ENCODE measurements at regions not wholly inside any gene's neighbourhood (a gene's known extent, or its start where the extent isn't known, plus 50 kb on each side); places are given as distances from the start of the nearest gene placed in this dataset.

DNA sequence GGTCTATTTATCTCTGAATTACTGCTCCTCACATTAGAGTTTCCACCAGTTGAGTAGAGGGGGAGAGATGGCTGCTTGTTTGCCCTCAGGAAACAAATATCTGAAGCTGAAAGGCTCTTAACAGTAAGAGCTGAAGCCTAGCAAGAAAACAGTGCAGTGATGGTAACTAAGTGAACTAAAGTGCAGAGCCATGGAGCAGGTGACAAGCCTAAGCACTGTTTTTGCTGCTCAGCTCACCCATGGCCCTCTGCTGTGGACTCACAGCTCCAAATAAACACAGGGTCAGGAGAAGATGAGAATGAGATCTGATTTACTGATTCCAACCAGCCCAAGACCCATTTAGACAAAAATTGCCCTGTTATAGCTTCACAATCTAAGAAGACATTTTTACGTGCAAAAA is 118.4 kb downstream of the ETAA1 start:
- ChIA-PET RAD21 (ENCODE audit: unreplicated experiment) (no interaction called here), CTCF (no interaction called here), SMC1A (ENCODE audit: uncharacterized antibody, unreplicated experiment) (no interaction called here), POLR2A (no interaction called here)
- no peaks in the 10 kb centered on the region for H3K79me2 ChIP-seq (ENCODE audit: control insufficient read depth, insufficient read depth, low read length)
- BruUV-seq (replicated peaks) = no TSS peak
- H3K27me3 ChIP-seq (replicated peaks in 1 of 2; ENCODE audit: control insufficient read depth in 2 of 2, insufficient read depth in 2 of 2, low read length in 1 of 2) = no peaks in the 10 kb centered on the region
- no peak for DNase-seq (ENCODE audit: low read depth, low spot score)
- no peak overlapping the region for H3K4me3 ChIP-seq
- intact Hi-C loops (cut with micrococcal nuclease; ENCODE audit: unreplicated experiment) (no loop called here), in situ Hi-C loops (cut with MboI) (no loop called here)
- H3K36me3 ChIP-seq (ENCODE audit: control insufficient read depth in 2 of 2, insufficient read depth in 2 of 2, low read length in 1 of 2) = no peaks in the 10 kb centered on the region
- no peak overlapping the region for H3K27ac ChIP-seq (ENCODE audit: control insufficient read depth, insufficient read depth)
- H3K4me1 ChIP-seq (ENCODE audit: control insufficient read depth, insufficient read depth, low read length) = no peaks in the 10 kb centered on the region
- no peak overlapping the region for H2AFZ ChIP-seq (ENCODE audit: control insufficient read depth, low read depth, low read length)
- ATAC-seq = no peak
- no peak for FAIRE-seq
- H3K9ac ChIP-seq (ENCODE audit: control insufficient read depth, insufficient read depth, low read length) = no peak overlapping the region
- H3K9me3 ChIP-seq (replicated peaks; ENCODE audit: control insufficient read depth, insufficient read depth, low read length) = no peaks in the 10 kb centered on the region
- WGBS (ENCODE audit: insufficient coverage, insufficient replicate concordance, low lambda C conversion rate, missing lambda C conversion rate) = 62% methylated on average over 1 of the region's 1 CpG
- H3K4me2 ChIP-seq (ENCODE audit: control insufficient read depth, insufficient read depth) = no peak overlapping the region
- H4K20me1 ChIP-seq (ENCODE audit: control insufficient read depth, insufficient read depth) = no peaks in the 10 kb centered on the region
- TF ChIP-seq NRF1 (conservative IDR thresholded peaks at IDR 0.05; ENCODE audit: low read depth, low read length) = no peak
- TF ChIP-seq, protein P1, sequence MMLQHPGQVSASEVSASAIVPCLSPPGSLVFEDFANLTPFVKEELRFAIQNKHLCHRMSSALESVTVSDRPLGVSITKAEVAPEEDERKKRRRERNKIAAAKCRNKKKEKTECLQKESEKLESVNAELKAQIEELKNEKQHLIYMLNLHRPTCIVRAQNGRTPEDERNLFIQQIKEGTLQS (IDR thresholded peaks at IDR 0.05; ENCODE audit: borderline replicate concordance, extremely low read depth, low read depth, low read length) = no peak
- TF ChIP-seq EZH2 (IDR thresholded peaks at IDR 0.05; ENCODE audit: borderline replicate concordance, control insufficient read depth, low read depth, low read length) = no peak
- no peak for TF ChIP-seq CHD1 (IDR thresholded peaks at IDR 0.05; ENCODE audit: low read depth, low read length)
- TF ChIP-seq CBX5 (IDR thresholded peaks at IDR 0.05; ENCODE audit: low read depth) = no peak
- no peak for TF ChIP-seq SUPT20H (IDR thresholded peaks at IDR 0.05; ENCODE audit: borderline replicate concordance, control insufficient read depth, low read depth, low read length)
- no peak for TF ChIP-seq CBFB (IDR thresholded peaks at IDR 0.05; ENCODE audit: low read depth)
- TF ChIP-seq KAT2A (conservative IDR thresholded peaks at IDR 0.05; ENCODE audit: control insufficient read depth, low read depth, low read length) = no peak
- no peak for TF ChIP-seq IRF4 (IDR thresholded peaks at IDR 0.05; ENCODE audit: low read depth, low read length)
- TF ChIP-seq, protein P2, sequence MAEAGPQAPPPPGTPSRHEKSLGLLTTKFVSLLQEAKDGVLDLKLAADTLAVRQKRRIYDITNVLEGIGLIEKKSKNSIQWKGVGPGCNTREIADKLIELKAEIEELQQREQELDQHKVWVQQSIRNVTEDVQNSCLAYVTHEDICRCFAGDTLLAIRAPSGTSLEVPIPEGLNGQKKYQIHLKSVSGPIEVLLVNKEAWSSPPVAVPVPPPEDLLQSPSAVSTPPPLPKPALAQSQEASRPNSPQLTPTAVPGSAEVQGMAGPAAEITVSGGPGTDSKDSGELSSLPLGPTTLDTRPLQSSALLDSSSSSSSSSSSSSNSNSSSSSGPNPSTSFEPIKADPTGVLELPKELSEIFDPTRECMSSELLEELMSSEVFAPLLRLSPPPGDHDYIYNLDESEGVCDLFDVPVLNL (IDR thresholded peaks at IDR 0.05; ENCODE audit: low read depth, low read length) = no peak
- no peak for TF ChIP-seq RFX5 (IDR thresholded peaks at IDR 0.05; ENCODE audit: low read depth, low read length)
- no peak for TF ChIP-seq TCF3 (IDR thresholded peaks at IDR 0.05; ENCODE audit: borderline replicate concordance, insufficient read depth, low read depth, low read length)
- TF ChIP-seq PAX5 (IDR thresholded peaks at IDR 0.05; ENCODE audit: borderline replicate concordance, low read depth, low read length) = no peak
- TF ChIP-seq IKZF2 (IDR thresholded peaks at IDR 0.05) = no peak
- TF ChIP-seq, protein P3, sequence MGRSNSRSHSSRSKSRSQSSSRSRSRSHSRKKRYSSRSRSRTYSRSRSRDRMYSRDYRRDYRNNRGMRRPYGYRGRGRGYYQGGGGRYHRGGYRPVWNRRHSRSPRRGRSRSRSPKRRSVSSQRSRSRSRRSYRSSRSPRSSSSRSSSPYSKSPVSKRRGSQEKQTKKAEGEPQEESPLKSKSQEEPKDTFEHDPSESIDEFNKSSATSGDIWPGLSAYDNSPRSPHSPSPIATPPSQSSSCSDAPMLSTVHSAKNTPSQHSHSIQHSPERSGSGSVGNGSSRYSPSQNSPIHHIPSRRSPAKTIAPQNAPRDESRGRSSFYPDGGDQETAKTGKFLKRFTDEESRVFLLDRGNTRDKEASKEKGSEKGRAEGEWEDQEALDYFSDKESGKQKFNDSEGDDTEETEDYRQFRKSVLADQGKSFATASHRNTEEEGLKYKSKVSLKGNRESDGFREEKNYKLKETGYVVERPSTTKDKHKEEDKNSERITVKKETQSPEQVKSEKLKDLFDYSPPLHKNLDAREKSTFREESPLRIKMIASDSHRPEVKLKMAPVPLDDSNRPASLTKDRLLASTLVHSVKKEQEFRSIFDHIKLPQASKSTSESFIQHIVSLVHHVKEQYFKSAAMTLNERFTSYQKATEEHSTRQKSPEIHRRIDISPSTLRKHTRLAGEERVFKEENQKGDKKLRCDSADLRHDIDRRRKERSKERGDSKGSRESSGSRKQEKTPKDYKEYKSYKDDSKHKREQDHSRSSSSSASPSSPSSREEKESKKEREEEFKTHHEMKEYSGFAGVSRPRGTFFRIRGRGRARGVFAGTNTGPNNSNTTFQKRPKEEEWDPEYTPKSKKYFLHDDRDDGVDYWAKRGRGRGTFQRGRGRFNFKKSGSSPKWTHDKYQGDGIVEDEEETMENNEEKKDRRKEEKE (IDR thresholded peaks at IDR 0.05) = no peak
- no peak for TF ChIP-seq ZSCAN29 (IDR thresholded peaks at IDR 0.05)
- TF ChIP-seq CBX3 (IDR thresholded peaks at IDR 0.05; ENCODE audit: borderline replicate concordance, low read depth) = no peak
- TF ChIP-seq NFIC (IDR thresholded peaks at IDR 0.05; ENCODE audit: low read depth, low read length) = no peak
- TF ChIP-seq, protein P4, sequence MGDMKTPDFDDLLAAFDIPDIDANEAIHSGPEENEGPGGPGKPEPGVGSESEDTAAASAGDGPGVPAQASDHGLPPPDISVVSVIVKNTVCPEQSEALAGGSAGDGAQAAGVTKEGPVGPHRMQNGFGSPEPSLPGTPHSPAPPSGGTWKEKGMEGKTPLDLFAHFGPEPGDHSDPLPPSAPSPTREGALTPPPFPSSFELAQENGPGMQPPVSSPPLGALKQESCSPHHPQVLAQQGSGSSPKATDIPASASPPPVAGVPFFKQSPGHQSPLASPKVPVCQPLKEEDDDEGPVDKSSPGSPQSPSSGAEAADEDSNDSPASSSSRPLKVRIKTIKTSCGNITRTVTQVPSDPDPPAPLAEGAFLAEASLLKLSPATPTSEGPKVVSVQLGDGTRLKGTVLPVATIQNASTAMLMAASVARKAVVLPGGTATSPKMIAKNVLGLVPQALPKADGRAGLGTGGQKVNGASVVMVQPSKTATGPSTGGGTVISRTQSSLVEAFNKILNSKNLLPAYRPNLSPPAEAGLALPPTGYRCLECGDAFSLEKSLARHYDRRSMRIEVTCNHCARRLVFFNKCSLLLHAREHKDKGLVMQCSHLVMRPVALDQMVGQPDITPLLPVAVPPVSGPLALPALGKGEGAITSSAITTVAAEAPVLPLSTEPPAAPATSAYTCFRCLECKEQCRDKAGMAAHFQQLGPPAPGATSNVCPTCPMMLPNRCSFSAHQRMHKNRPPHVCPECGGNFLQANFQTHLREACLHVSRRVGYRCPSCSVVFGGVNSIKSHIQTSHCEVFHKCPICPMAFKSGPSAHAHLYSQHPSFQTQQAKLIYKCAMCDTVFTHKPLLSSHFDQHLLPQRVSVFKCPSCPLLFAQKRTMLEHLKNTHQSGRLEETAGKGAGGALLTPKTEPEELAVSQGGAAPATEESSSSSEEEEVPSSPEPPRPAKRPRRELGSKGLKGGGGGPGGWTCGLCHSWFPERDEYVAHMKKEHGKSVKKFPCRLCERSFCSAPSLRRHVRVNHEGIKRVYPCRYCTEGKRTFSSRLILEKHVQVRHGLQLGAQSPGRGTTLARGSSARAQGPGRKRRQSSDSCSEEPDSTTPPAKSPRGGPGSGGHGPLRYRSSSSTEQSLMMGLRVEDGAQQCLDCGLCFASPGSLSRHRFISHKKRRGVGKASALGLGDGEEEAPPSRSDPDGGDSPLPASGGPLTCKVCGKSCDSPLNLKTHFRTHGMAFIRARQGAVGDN (IDR thresholded peaks at IDR 0.05) = no peak

Measured in GM12878 (cell line).